ENCODE measurements at regions not wholly inside any gene's neighbourhood (a gene's known extent, or its start where the extent isn't known, plus 50 kb on each side); places are given as distances from the start of the nearest gene placed in this dataset.

- no peak overlapping the region for H2BK120ac ChIP-seq (ENCODE audit: low read depth, low read length, poor library complexity, severe bottlenecking)
- no peak overlapping the region for H3K56ac ChIP-seq (ENCODE audit: insufficient read length, low read depth, low read length)
- no peak overlapping the region for H3K4ac ChIP-seq (ENCODE audit: low read depth, low read length)
- no peak overlapping the region for H2AFZ ChIP-seq (ENCODE audit: low read length)
- H3K23me2 ChIP-seq (ENCODE audit: insufficient read length, low read depth, low read length, poor library complexity, severe bottlenecking) = no peaks in the 10 kb centered on the region
- peaks cover 17% of the 10 kb centered on the region for H3K27me3 Mint-ChIP-seq (ENCODE audit: low read depth)
- H3K27ac Mint-ChIP-seq = no peak overlapping the region
- H3K4me1 Mint-ChIP-seq = peaks cover 11 to 17% of the 10 kb centered on the region in 2 experiments
- H3K27me3 ChIP-seq (ENCODE audit: insufficient read depth, low read length) = no peaks in the 10 kb centered on the region
- H3K18ac ChIP-seq (ENCODE audit: insufficient read length, low read depth, low read length) = no peak overlapping the region
- no CpG with 5 or more reads among the region's 10 CpGs for WGBS (ENCODE audit: extremely low coverage, insufficient read length, low lambda C conversion rate)
- no peak overlapping the region for H2BK15ac ChIP-seq (ENCODE audit: low read depth, low read length)
- no peaks in the 10 kb centered on the region for H3K9me3 Mint-ChIP-seq
- H4K8ac ChIP-seq (replicated peaks; ENCODE audit: insufficient read length, low read depth, low read length) = no peak overlapping the region
- no peaks in the 10 kb centered on the region for H3K36me3 Mint-ChIP-seq (ENCODE audit: insufficient read depth in 1 of 3, low read depth in 3 of 3)
- no peaks in the 10 kb centered on the region for H3K79me2 ChIP-seq (ENCODE audit: insufficient read depth, low read length)
- no peaks in the 10 kb centered on the region for H3K79me1 ChIP-seq (ENCODE audit: insufficient read depth, low read depth, low read length, poor library complexity, severe bottlenecking)
- TF ChIP-seq CTCF (conservative IDR thresholded peaks at IDR 0.05) = no peak
- no peak overlapping the region for H4K5ac ChIP-seq (ENCODE audit: insufficient read length, low read depth, low read length)
- no peak overlapping the region for H3K4me3 Mint-ChIP-seq
- H4K20me1 ChIP-seq (ENCODE audit: control insufficient read depth, insufficient read depth, insufficient read length) = no peaks in the 10 kb centered on the region
- no peak overlapping the region for H3K4me2 ChIP-seq (ENCODE audit: insufficient read depth, insufficient read length, low read length)
- no peak overlapping the region for H3T11ph ChIP-seq (ENCODE audit: low read length)
- peak overlapping the region; percentile 10; the same call in 1 of the 2 replicates for H3K14ac ChIP-seq (ENCODE audit: insufficient read depth, low read length)
- H4K91ac ChIP-seq (ENCODE audit: insufficient read length, low read depth, low read length) = no peak overlapping the region
- no peak overlapping the region for H2BK12ac ChIP-seq (ENCODE audit: insufficient read length, low read depth, low read length)
- H3K4me1 ChIP-seq (ENCODE audit: insufficient read depth, low read length) = no peaks in the 10 kb centered on the region
- H2AK5ac ChIP-seq (ENCODE audit: insufficient read length, low read length) = no peak overlapping the region
- no peak for DNase-seq
- H3K9me3 ChIP-seq (ENCODE audit: control insufficient read depth, low read depth, low read length) = no peaks in the 10 kb centered on the region
- H2BK5ac ChIP-seq (ENCODE audit: insufficient read length, low read length) = no peak overlapping the region
- H3K9ac ChIP-seq (ENCODE audit: extremely low read depth, insufficient read length, low read length) = no peak overlapping the region
- H3K27ac ChIP-seq (ENCODE audit: insufficient read length, low read depth, low read length) = no peak overlapping the region
- no peak overlapping the region for H2BK20ac ChIP-seq (ENCODE audit: low read depth, low read length, poor library complexity, severe bottlenecking)
- H3K23ac ChIP-seq (ENCODE audit: insufficient read length, low read depth, low read length) = no peak overlapping the region
Observed at GRCh38 chr9:99359336-99359735, 137.3 kb downstream of the SEC61B start.
